ENCODE measurements at regions not wholly inside any gene's neighbourhood (a gene's known extent, or its start where the extent isn't known, plus 50 kb on each side); places are given as distances from the start of the nearest gene placed in this dataset.

DNA sequence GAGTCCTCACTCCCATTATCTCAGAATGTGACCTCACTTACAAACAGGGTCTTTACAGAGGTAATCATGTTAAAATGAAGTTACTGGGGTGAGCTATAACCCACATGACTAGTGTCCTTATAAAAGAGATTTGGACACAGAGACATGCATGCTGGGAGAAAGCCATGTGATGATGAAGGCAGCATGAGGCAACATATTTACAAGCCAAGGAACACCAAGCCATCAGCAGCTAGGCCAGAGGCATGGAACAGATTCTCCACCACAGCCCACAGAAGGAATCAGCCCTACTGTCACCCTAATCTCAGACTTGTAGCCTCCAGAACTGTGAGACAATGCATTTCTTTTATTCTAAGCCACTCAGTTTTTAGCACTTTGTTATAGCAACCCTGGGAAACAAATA lies 171.9 kb downstream of the EN1 start:
- Mint-ChIP-seq H3K9me3 (ENCODE audit: low read depth, unreplicated experiment) (no peaks in the 10 kb centered on the region), H3K27me3 (ENCODE audit: unreplicated experiment) (no peaks in the 10 kb centered on the region), H3K4me1 (ENCODE audit: low read depth, unreplicated experiment) (peaks cover 25% of the 10 kb centered on the region), H3K4me3 (ENCODE audit: low read depth, unreplicated experiment) (no peak overlapping the region), H3K27ac (ENCODE audit: unreplicated experiment) (no peak overlapping the region), H3K36me3 (ENCODE audit: insufficient read depth, unreplicated experiment) (no peaks in the 10 kb centered on the region)
- TF ChIP-seq, protein P1, sequence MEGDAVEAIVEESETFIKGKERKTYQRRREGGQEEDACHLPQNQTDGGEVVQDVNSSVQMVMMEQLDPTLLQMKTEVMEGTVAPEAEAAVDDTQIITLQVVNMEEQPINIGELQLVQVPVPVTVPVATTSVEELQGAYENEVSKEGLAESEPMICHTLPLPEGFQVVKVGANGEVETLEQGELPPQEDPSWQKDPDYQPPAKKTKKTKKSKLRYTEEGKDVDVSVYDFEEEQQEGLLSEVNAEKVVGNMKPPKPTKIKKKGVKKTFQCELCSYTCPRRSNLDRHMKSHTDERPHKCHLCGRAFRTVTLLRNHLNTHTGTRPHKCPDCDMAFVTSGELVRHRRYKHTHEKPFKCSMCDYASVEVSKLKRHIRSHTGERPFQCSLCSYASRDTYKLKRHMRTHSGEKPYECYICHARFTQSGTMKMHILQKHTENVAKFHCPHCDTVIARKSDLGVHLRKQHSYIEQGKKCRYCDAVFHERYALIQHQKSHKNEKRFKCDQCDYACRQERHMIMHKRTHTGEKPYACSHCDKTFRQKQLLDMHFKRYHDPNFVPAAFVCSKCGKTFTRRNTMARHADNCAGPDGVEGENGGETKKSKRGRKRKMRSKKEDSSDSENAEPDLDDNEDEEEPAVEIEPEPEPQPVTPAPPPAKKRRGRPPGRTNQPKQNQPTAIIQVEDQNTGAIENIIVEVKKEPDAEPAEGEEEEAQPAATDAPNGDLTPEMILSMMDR (IDR thresholded peaks at IDR 0.05; ENCODE audit: unreplicated experiment), result no peak
- DNase-seq, result no peak
- no TSS peak for BruUV-seq (replicated peaks)
- CTCF ChIA-PET, result interaction anchor here (0.6 kb wide), 1 partner anchor 192 kb away, joined by 3 read pairs; no protein-coding TSS in a partner anchor
- intact Hi-C loops (cut with micrococcal nuclease; ENCODE audit: unreplicated experiment), result no loop called here

- H3K9me3 Mint-ChIP-seq (ENCODE audit: low read depth, unreplicated experiment), result no peaks in the 10 kb centered on the region
Measured at GRCh38 chr2:118672571-118673158, 174.8 kb downstream of the EN1 start.

DNA sequence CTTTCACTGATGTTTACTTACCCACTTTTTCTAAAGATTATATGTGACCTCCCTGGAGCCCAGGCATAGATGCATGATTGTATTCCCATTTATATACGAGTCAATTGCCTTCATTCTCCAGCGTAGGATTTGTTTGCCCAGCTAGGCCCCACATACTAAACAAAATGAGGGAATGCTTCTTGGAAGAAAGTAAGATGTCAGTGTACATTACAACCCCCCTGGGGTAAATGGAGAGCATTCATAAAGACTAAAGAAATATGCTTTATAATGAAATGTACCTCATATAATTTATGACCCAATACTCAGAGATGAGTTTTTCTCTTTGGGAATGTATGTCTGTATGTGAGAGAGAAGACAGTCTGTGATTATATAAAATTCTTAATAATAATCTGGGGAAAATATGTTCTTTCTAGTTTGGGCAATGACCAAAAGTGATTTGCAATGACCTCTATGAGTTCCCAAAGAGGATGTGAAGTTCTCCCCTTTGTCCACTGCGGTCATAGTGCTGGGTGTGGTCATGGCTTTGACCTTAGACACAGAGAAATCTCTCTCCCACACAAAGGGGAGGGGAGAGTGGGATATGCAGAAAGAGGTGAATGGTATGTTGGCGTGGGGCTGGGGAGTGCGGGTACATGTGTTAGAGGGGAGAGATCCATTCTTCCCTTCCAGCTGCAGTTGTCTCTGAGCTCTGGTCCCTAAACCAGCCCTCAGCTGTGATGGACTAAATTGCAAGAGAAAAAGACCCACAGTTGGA lies 175.6 kb downstream of the EN1 start:
- no peak overlapping the region for H3K4me3 Mint-ChIP-seq (ENCODE audit: low read depth, unreplicated experiment)
- TF ChIP-seq, protein P1 (IDR thresholded peaks at IDR 0.05; ENCODE audit: unreplicated experiment), result no peak
- DNase-seq, result no peak
- CTCF ChIA-PET, result no interaction called here
- H3K9me3 Mint-ChIP-seq (ENCODE audit: low read depth, unreplicated experiment), result no peaks in the 10 kb centered on the region
- no peaks in the 10 kb centered on the region for H3K36me3 Mint-ChIP-seq (ENCODE audit: insufficient read depth, unreplicated experiment)
- peaks cover 31% of the 10 kb centered on the region for H3K4me1 Mint-ChIP-seq (ENCODE audit: low read depth, unreplicated experiment)
- intact Hi-C loops (cut with micrococcal nuclease; ENCODE audit: unreplicated experiment), result no loop called here
- no peak overlapping the region for H3K27ac Mint-ChIP-seq (ENCODE audit: unreplicated experiment)
- BruUV-seq (replicated peaks), result no TSS peak
- H3K27me3 Mint-ChIP-seq (ENCODE audit: unreplicated experiment), result no peaks in the 10 kb centered on the region

More at GRCh38 chr2:118672571-118673158, 174.8 kb downstream of the EN1 start:
- no TSS peak for BruUV-seq (replicated peaks)
- H3K4me3 Mint-ChIP-seq (ENCODE audit: low read depth, unreplicated experiment), result no peak overlapping the region
- no peaks in the 10 kb centered on the region for H3K27me3 Mint-ChIP-seq (ENCODE audit: unreplicated experiment)
- TF ChIP-seq, protein P1 (IDR thresholded peaks at IDR 0.05; ENCODE audit: unreplicated experiment), result no peak
- peak; percentile 20 for DNase-seq
- no peaks in the 10 kb centered on the region for H3K36me3 Mint-ChIP-seq (ENCODE audit: insufficient read depth, unreplicated experiment)
- H3K27ac Mint-ChIP-seq (ENCODE audit: unreplicated experiment), result no peak overlapping the region
- CTCF ChIA-PET, result no interaction called here
- intact Hi-C loops (cut with micrococcal nuclease; ENCODE audit: unreplicated experiment), result no loop called here
- peaks cover 31% of the 10 kb centered on the region for H3K4me1 Mint-ChIP-seq (ENCODE audit: low read depth, unreplicated experiment)

- intact Hi-C loops (cut with micrococcal nuclease; ENCODE audit: unreplicated experiment), result no loop called here
- Mint-ChIP-seq H3K9me3 (ENCODE audit: low read depth, unreplicated experiment) (no peaks in the 10 kb centered on the region), H3K36me3 (ENCODE audit: insufficient read depth, unreplicated experiment) (no peaks in the 10 kb centered on the region), H3K4me1 (ENCODE audit: low read depth, unreplicated experiment) (peaks cover 31% of the 10 kb centered on the region), H3K27ac (ENCODE audit: unreplicated experiment) (no peak overlapping the region), H3K27me3 (ENCODE audit: unreplicated experiment) (no peaks in the 10 kb centered on the region), H3K4me3 (ENCODE audit: low read depth, unreplicated experiment) (no peak overlapping the region)
- no peak for DNase-seq
- CTCF ChIA-PET, result no interaction called here
- TF ChIP-seq, protein P1 (IDR thresholded peaks at IDR 0.05; ENCODE audit: unreplicated experiment), result no peak
- no TSS peak for BruUV-seq (replicated peaks)
Measured at GRCh38 chr2:118670838-118671237, 176.6 kb downstream of the EN1 start.
